Astrocyte of the cerebellum (primary cell): ENCODE measurements at regions not wholly inside any gene's neighbourhood (a gene's known extent, or its start where the extent isn't known, plus 50 kb on each side); places are given as distances from the start of the nearest gene placed in this dataset.

Source experiments
- DNase-seq: peaks from one replicate; pipeline ENCODE4 v3.0.0-alpha.2; 2011; ENCODE audit warnings: low read depth
- H3K4me3 ChIP-seq: 2 replicates; pipeline ENCODE4 v1.5.1; 2011; ENCODE audit warnings: mild to moderate bottlenecking, low read depth, low read length, moderate library complexity
- CTCF ChIP-seq: IDR thresholded peaks from 2 replicates; pipeline ENCODE4 v1.5.1; 2012; ENCODE audit warnings: low read length, low read depth, moderate library complexity, mild to moderate bottlenecking; ENCODE audit errors: missing control alignments
- in situ Hi-C: cut with HindIII; loops from 2 replicates; pipeline ENCODE4 v1.10.0; 2017; ENCODE audit warnings: low sequenced_read_pairs

DNA sequence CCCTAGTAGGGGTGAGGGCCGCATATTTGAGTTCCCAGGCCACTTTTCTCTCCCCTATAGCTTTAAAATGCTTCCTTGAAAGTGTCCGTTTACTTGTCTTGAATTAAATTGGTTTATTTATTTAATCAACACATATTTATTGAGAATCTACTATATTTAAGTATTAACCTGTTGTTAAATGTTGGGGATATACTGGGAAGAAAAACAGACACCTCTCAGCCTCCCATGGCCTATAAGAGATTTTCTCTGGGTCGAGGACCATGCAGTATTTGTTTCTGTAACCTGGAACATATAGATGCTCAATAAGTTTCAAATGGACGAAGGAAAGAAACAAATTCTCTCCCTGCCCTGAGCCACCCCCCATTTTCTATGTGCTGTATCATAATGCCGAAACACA is 98.6 kb downstream of the INSIG2 start:
- H3K4me3 ChIP-seq, result peak overlapping the region; percentile 67
- in situ Hi-C loops, result no loop called here
- no peak for TF ChIP-seq CTCF
- DNase-seq, result no peak

DNA sequence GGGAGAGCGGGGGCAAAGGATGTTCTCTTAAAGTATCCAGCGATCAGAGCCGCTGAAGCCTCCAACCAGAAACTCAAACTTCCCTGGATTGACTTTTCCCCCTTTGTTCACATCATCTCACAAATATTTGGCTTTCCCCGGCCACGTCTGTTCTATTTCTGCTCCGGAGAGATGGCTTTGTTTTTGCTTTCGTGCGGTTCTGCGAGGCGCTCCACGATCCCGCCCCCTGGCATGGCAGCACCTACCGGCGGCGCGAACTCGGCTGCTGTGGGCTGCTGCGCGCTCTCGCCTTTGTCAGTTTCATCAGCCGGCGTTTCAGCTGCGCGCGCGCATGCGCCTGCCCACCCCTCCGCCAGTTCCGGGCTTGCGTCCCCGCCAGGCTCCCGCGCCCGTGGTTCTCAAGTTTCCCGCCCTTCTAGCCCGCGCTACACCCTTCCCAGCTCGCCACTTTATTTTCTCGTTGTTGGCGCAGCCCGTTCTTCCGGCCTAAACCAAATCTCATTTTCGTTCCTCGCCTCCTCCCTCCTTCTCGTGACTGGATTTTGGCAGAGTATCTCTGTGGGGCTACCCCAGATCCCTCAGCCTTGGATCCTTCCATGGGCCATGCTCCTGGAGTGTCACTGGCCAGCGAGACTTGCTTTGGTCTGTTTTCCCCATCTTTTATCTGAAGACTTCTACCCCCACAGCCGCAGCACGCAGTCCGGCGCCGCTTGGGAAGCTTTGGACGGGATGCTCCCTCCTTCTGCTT is 98.0 kb downstream of the INSIG2 start:
- peak; percentile 28 for DNase-seq
- H3K4me3 ChIP-seq, result peak overlapping the region; percentile 67
- in situ Hi-C loops, result no loop called here
- TF ChIP-seq CTCF, result no peak

DNA sequence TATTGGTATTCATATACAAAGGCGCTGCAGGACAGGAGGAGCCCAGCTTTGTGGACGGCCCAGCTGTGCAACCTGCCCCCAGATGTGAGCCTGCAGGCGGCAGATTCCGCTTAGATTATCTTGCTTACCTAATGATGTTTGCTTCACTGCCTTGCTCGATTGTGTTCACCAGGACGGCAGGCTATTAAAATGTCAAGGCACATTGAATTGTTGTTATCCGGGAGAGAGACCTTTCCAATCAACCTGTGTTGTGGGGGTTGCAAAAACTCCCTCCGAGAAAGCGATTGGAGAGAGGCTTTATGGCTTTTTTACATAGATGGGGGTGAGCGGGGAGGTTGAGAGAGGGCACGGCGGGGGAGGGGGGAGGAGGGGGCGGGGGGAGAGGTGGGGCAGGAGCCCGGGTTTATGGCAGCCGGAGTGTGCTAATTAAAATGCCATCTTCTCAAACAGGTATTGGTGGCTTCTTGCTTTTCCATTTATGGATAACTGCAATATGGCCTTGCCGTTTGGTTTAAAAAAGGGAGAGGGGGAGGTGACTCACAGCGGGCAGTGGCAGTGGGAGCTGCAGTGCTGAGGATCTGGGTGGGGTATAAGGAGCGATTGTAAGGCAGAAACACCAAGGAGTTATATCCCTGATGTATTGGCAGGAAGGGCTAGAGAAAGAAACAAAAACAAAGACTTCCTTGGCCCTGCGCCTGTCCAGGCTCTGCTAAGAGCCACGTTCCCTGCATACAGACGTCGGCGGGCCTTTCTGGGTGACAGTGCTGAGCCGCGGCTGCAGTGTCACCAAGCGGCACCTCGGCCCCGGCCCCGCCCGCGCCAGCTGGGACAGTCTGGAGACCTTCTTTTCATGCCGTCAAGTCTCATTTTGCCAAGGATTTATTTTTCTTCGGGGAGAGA is 97.2 kb downstream of the INSIG2 start:
- in situ Hi-C loops, result no loop called here
- peak overlapping the region; percentile 67 for H3K4me3 ChIP-seq
- no peak for DNase-seq
- no peak for TF ChIP-seq CTCF

DNA sequence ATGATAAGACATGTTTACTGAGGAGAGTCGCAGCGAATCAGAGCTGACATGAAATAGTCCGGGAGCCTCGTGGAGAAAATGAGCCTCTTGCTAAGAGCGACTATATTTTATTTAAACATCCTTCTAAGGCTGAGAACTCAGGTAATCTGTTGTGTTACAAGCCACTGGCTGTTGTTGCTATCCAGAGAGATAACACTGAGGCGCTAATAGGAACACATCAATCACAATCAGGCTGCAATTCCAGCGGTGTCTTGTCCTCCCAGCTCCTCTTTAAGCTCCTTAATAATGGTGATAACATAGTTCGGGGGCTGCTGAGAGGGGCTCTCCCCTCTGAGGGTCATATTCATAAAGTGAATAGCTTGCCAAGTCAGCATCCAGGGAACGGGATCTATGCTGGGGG is 95.1 kb downstream of the INSIG2 start:
- H3K4me3 ChIP-seq, result no peak overlapping the region
- in situ Hi-C loops, result no loop called here
- TF ChIP-seq CTCF, result no peak
- DNase-seq, result no peak

GRCh38 chr2:118179445-118179844 is 91.2 kb downstream of the INSIG2 start:
- TF ChIP-seq CTCF, result no peak
- no peak for DNase-seq
- in situ Hi-C loops, result no loop called here
- no peak overlapping the region for H3K4me3 ChIP-seq

DNA sequence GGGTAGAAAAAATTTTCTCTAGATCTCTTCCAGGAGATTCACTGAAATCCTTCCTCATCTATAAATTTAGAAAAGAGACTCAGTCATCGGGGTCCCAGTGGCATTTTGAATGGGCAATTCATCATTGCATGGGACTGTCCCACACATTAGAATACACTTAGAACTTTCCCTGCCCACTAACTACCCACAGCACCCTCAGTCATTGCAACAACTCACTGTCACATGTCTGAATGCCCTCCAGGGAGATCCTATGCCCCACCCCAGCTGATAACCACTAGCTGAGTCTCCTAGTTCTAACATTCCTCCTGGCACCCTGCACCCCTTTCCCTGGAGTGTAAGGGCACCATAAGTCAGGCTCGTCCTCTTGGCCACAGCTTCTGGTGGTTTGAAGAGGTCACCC is 89.6 kb downstream of the INSIG2 start:
- in situ Hi-C loops, result no loop called here
- no peak overlapping the region for H3K4me3 ChIP-seq
- no peak for TF ChIP-seq CTCF
- DNase-seq, result no peak
